ENCODE measurements at regions not wholly inside any gene's neighbourhood (a gene's known extent, or its start where the extent isn't known, plus 50 kb on each side); places are given as distances from the start of the nearest gene placed in this dataset.

DNA sequence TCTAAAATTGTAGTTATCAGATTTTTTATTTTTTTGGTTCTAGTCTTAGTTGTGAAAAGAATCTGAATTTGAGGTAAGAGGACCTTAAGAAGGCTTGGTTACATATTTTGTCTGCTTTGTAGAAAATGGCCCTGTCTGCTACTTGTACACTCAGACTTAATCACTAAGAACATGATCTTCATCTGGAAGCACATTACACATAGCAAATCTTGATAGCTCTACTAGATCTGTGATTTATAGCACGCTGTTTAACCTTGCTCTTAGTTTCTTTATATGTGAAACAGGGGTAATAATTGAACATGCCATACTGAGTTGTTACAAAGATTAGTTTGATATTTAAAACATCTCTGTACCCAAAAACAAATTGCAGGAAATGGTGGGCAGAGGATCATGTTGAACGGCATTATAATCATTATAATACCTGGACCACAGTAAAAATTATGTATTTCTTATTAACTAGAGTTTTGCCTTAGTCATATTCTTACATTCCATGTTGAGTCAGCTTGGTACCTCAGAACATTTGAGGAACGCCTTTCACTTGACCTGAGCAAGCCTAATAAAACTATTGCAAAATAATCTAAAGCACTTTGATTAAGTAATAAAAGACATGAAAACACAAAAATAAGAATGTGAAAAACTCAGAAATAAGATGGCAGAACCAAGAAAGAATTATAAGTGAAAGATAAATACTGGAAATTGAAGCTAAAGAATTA is 738.0 kb upstream of the AADAT start:
- no TSS peak for BruUV-seq (replicated peaks)
- in situ Hi-C loops (cut with MboI) = no loop called here
- POLR2A ChIA-PET = no interaction called here

DNA sequence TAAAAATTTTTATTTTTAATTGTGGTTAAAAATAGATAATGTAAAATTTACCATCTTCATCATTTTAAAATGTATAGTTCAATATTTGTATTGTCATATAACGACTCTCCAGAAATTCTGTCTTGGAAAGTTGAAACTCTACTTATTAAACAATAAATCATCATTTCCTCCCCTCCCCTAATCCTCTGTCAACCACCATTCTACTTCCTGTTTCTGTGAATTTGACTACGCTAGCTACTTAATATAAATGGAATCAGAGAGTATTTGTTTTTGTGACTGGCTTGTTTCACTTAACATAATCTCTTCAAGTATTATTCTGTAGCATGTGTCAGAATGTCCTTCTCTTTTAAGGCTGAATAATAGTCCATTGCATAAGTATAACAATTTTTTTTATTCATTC is 729.0 kb upstream of the AADAT start:
- in situ Hi-C loops (cut with MboI) = no loop called here
- DNase-seq (ENCODE audit: extremely low read depth in 1 of 4, low spot score in 3 of 4) = no peak
- Histone ChIP-seq H2AFZ (ENCODE audit: low read depth, low read length) (no peak overlapping the region), H3K4me2 (ENCODE audit: insufficient read depth, low read length) (no peak overlapping the region), H3K9me3 (replicated peaks; ENCODE audit: control insufficient read depth, insufficient read depth, low read depth, low read length) (no peaks in the 10 kb centered on the region), H3K9me1 (ENCODE audit: control insufficient read depth, insufficient read depth, low read length) (no peaks in the 10 kb centered on the region), H3K27me3 (ENCODE audit: control insufficient read depth in 2 of 2, insufficient read depth in 2 of 2, low read length in 2 of 2) (no peaks in the 10 kb centered on the region), H3K9ac (ENCODE audit: insufficient read depth in 1 of 2, low read depth in 2 of 2, low read length in 2 of 2) (no peak overlapping the region), H3K79me2 (ENCODE audit: control insufficient read depth, insufficient read depth, low read length) (no peaks in the 10 kb centered on the region), H3K27ac (ENCODE audit: extremely low read depth, low read depth, low read length) (no peak overlapping the region), H4K20me1 (replicated peaks; ENCODE audit: control insufficient read depth, insufficient read depth, low read length) (no peaks in the 10 kb centered on the region), H3K4me3 (no peak overlapping the region), H3K36me3 (ENCODE audit: control insufficient read depth, insufficient read depth, low read length) (no peaks in the 10 kb centered on the region), H3K4me1 (replicated peaks in 1 of 2; ENCODE audit: control insufficient read depth in 2 of 2, insufficient read depth in 2 of 2, low read length in 2 of 2) (no peaks in the 10 kb centered on the region)
- FAIRE-seq = no peak
- ChIA-PET POLR2A (no interaction called here), CTCF (ENCODE audit: low intra/inter-chr PET ratio) (no interaction called here)
- WGBS (ENCODE audit: insufficient coverage, low coverage, missing lambda C conversion rate) = 2% methylated on average over 2 of the region's 2 CpGs
- BruUV-seq (replicated peaks) = no TSS peak
- intact Hi-C loops (cut with micrococcal nuclease) = no loop called here
- no peak for ATAC-seq
- no peak for TF ChIP-seq ZNF197 (CRISPR knock-in tag; IDR thresholded peaks at IDR 0.05; ENCODE audit: low read depth)
- TF ChIP-seq, protein P1, sequence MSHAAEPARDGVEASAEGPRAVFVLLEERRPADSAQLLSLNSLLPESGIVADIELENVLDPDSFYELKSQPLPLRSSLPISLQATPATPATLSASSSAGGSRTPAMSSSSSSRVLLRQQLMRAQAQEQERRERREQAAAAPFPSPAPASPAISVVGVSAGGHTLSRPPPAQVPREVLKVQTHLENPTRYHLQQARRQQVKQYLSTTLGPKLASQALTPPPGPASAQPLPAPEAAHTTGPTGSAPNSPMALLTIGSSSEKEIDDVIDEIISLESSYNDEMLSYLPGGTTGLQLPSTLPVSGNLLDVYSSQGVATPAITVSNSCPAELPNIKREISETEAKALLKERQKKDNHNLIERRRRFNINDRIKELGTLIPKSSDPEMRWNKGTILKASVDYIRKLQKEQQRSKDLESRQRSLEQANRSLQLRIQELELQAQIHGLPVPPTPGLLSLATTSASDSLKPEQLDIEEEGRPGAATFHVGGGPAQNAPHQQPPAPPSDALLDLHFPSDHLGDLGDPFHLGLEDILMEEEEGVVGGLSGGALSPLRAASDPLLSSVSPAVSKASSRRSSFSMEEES (CRISPR knock-in tag; IDR thresholded peaks at IDR 0.05) = no peak
- TF ChIP-seq, protein P2, sequence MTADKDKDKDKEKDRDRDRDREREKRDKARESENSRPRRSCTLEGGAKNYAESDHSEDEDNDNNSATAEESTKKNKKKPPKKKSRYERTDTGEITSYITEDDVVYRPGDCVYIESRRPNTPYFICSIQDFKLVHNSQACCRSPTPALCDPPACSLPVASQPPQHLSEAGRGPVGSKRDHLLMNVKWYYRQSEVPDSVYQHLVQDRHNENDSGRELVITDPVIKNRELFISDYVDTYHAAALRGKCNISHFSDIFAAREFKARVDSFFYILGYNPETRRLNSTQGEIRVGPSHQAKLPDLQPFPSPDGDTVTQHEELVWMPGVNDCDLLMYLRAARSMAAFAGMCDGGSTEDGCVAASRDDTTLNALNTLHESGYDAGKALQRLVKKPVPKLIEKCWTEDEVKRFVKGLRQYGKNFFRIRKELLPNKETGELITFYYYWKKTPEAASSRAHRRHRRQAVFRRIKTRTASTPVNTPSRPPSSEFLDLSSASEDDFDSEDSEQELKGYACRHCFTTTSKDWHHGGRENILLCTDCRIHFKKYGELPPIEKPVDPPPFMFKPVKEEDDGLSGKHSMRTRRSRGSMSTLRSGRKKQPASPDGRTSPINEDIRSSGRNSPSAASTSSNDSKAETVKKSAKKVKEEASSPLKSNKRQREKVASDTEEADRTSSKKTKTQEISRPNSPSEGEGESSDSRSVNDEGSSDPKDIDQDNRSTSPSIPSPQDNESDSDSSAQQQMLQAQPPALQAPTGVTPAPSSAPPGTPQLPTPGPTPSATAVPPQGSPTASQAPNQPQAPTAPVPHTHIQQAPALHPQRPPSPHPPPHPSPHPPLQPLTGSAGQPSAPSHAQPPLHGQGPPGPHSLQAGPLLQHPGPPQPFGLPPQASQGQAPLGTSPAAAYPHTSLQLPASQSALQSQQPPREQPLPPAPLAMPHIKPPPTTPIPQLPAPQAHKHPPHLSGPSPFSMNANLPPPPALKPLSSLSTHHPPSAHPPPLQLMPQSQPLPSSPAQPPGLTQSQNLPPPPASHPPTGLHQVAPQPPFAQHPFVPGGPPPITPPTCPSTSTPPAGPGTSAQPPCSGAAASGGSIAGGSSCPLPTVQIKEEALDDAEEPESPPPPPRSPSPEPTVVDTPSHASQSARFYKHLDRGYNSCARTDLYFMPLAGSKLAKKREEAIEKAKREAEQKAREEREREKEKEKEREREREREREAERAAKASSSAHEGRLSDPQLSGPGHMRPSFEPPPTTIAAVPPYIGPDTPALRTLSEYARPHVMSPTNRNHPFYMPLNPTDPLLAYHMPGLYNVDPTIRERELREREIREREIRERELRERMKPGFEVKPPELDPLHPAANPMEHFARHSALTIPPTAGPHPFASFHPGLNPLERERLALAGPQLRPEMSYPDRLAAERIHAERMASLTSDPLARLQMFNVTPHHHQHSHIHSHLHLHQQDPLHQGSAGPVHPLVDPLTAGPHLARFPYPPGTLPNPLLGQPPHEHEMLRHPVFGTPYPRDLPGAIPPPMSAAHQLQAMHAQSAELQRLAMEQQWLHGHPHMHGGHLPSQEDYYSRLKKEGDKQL (CRISPR knock-in tag; IDR thresholded peaks at IDR 0.05; ENCODE audit: borderline replicate concordance) = no peak
- TF ChIP-seq, protein P3, sequence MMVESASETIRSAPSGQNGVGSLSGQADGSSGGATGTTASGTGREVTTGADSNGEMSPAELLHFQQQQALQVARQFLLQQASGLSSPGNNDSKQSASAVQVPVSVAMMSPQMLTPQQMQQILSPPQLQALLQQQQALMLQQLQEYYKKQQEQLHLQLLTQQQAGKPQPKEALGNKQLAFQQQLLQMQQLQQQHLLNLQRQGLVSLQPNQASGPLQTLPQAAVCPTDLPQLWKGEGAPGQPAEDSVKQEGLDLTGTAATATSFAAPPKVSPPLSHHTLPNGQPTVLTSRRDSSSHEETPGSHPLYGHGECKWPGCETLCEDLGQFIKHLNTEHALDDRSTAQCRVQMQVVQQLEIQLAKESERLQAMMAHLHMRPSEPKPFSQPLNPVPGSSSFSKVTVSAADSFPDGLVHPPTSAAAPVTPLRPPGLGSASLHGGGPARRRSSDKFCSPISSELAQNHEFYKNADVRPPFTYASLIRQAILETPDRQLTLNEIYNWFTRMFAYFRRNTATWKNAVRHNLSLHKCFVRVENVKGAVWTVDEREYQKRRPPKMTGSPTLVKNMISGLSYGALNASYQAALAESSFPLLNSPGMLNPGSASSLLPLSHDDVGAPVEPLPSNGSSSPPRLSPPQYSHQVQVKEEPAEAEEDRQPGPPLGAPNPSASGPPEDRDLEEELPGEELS (CRISPR knock-in tag; IDR thresholded peaks at IDR 0.05; ENCODE audit: borderline replicate concordance) = no peak

More for the DNA sequence above, 738.0 kb upstream of the AADAT start:
- no peak for FAIRE-seq
- Histone ChIP-seq H4K20me1 (replicated peaks; ENCODE audit: control insufficient read depth, insufficient read depth, low read length) (no peaks in the 10 kb centered on the region), H3K9ac (ENCODE audit: insufficient read depth in 1 of 2, low read depth in 2 of 2, low read length in 2 of 2) (no peak overlapping the region), H3K36me3 (ENCODE audit: control insufficient read depth, insufficient read depth, low read length) (no peaks in the 10 kb centered on the region), H3K4me3 (no peak overlapping the region), H3K4me2 (ENCODE audit: insufficient read depth, low read length) (no peak overlapping the region), H3K9me1 (ENCODE audit: control insufficient read depth, insufficient read depth, low read length) (no peaks in the 10 kb centered on the region), H3K9me3 (replicated peaks; ENCODE audit: control insufficient read depth, insufficient read depth, low read depth, low read length) (0 out of 2 replicates have a peak, but pooled peaks cover 2% of the 10 kb centered on the region), H3K79me2 (ENCODE audit: control insufficient read depth, insufficient read depth, low read length) (no peaks in the 10 kb centered on the region), H3K27ac (ENCODE audit: extremely low read depth, low read depth, low read length) (no peak overlapping the region), H2AFZ (ENCODE audit: low read depth, low read length) (no peak overlapping the region), H3K4me1 (replicated peaks in 1 of 2; ENCODE audit: control insufficient read depth in 2 of 2, insufficient read depth in 2 of 2, low read length in 2 of 2) (no peaks in the 10 kb centered on the region), H3K27me3 (ENCODE audit: control insufficient read depth in 2 of 2, insufficient read depth in 2 of 2, low read length in 2 of 2) (no peaks in the 10 kb centered on the region)
- TF ChIP-seq ASH1L (IDR thresholded peaks at IDR 0.05; ENCODE audit: borderline replicate concordance, low read depth, partially characterized antibody) = no peak
- no peak for TF ChIP-seq OTX1 (CRISPR knock-in tag; IDR thresholded peaks at IDR 0.05)
- TF ChIP-seq SLC30A9 (CRISPR knock-in tag; IDR thresholded peaks at IDR 0.05) = no peak
- CTCF ChIA-PET (ENCODE audit: low intra/inter-chr PET ratio) = no interaction called here
- whole genome bisulfite sequencing (ENCODE audit: insufficient coverage, low coverage, missing lambda C conversion rate) = 0% methylated on average over 3 of the region's 3 CpGs
- no peak for ATAC-seq
- intact Hi-C loops (cut with micrococcal nuclease) = no loop called here
- DNase-seq (ENCODE audit: extremely low read depth in 1 of 4, low spot score in 3 of 4) = no peak

Data from K562 (cell line).